Nucleus accumbens (tissue), 56 donors: ENCODE measurements at regions not wholly inside any gene's neighbourhood (a gene's known extent, or its start where the extent isn't known, plus 50 kb on each side); places are given as distances from the start of the nearest gene placed in this dataset.

Experiments
- DNase-seq, 56 donors: peaks; one replicate each; lab custom pipeline; 2025; lab: John Stamatoyannopoulos, UW

DNA sequence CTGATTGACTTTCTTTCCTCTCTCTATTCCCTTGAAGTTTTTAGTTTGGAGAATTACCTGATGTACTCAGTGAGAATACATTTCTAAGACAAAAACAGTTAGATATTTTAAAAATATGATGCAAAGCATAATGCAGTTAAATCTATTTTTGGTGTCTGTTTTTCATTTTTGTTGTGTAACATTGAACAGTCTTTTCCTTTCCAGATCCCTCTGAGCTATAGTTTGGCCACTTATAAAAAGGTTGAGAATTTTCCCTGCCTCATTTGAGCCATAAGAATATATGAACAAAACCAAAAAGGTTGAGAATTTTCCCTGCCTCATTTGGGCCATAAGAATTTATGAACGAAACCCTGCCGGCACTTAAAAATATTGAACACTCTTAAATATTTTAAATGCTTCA, 57.0 kb upstream of the IPO5 start:
- no peak for DNase-seq

DNA sequence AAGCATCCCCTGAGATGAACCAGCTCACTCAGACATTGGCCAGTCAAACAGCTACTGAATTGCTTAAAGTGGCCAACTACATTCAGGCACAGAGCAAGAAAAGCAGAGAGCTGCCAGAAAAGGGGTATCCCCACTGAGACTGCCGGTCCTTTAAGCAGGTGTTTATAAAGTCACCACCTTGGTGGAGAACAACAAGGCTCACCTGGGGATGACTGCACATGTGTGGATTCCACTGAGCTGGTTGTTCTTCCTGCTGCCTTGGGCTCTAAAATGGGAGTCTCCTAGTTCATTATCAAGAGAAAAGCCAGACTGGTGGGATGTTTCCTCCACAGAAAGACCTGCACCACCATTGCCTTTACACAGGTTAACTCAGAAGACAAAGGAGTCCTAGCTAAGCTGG, 51.8 kb upstream of the IPO5 start:
- DNase-seq, result no peak
